HL-60 (cell line): ENCODE measurements at regions not wholly inside any gene's neighbourhood (a gene's known extent, or its start where the extent isn't known, plus 50 kb on each side); places are given as distances from the start of the nearest gene placed in this dataset.

Experiments
- GABPA ChIP-seq: IDR thresholded peaks from 2 replicates; pipeline ENCODE4 v1.6.1; 2012; ENCODE audit warnings: low read depth
- POLR2AphosphoS5 ChIP-seq: IDR thresholded peaks from 2 replicates; pipeline ENCODE4 v1.6.1; 2012; ENCODE audit warnings: low read depth
- TF ChIP-seq, protein P1 (sequence below): IDR thresholded peaks from 2 replicates; pipeline ENCODE4 v1.6.1; 2012; ENCODE audit warnings: low read depth; ENCODE audit not compliant: insufficient replicate concordance
- TF ChIP-seq, protein P2 (sequence below): IDR thresholded peaks from one replicate; pipeline ENCODE4 v1.5.1; 2011; ENCODE audit warnings: low read length, control low read depth, inconsistent platforms; ENCODE audit not compliant: insufficient read depth

DNA sequence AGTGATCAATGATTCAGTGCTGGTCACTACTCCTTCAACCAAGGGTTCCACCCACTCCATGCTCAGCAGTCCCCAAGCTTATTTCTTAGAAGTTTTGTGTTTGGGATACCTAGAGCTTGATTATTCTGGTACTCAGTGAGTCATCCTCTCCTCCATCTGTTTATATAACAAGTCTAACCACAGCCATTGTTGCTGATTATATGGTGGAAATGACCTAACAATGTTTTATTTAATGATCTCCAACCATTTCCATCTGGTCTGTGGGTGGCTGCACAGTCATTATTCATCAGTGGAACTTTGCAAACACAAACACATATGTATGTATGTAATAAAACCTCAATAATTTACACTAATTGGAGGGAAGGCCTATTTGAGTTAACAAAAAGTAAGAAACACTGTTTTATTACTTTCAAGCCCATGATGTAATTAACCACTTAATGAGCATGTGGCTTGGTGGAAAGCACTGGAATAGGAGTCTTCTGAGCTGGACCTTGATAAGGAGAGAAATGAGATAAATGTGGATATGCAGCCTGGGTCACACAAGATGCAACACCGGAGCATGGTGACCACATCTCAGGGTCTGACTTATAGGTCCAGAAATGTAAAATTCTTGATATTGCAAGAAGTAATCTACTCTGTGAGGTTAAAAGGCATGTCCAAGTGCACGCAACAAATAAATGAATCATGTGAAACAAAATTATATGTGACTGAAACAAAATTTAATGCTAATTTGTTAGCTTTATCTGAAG, 99.0 kb upstream of the WLS start:
- TF ChIP-seq, protein P1, sequence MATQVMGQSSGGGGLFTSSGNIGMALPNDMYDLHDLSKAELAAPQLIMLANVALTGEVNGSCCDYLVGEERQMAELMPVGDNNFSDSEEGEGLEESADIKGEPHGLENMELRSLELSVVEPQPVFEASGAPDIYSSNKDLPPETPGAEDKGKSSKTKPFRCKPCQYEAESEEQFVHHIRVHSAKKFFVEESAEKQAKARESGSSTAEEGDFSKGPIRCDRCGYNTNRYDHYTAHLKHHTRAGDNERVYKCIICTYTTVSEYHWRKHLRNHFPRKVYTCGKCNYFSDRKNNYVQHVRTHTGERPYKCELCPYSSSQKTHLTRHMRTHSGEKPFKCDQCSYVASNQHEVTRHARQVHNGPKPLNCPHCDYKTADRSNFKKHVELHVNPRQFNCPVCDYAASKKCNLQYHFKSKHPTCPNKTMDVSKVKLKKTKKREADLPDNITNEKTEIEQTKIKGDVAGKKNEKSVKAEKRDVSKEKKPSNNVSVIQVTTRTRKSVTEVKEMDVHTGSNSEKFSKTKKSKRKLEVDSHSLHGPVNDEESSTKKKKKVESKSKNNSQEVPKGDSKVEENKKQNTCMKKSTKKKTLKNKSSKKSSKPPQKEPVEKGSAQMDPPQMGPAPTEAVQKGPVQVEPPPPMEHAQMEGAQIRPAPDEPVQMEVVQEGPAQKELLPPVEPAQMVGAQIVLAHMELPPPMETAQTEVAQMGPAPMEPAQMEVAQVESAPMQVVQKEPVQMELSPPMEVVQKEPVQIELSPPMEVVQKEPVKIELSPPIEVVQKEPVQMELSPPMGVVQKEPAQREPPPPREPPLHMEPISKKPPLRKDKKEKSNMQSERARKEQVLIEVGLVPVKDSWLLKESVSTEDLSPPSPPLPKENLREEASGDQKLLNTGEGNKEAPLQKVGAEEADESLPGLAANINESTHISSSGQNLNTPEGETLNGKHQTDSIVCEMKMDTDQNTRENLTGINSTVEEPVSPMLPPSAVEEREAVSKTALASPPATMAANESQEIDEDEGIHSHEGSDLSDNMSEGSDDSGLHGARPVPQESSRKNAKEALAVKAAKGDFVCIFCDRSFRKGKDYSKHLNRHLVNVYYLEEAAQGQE: no peak
- TF ChIP-seq, protein P2, sequence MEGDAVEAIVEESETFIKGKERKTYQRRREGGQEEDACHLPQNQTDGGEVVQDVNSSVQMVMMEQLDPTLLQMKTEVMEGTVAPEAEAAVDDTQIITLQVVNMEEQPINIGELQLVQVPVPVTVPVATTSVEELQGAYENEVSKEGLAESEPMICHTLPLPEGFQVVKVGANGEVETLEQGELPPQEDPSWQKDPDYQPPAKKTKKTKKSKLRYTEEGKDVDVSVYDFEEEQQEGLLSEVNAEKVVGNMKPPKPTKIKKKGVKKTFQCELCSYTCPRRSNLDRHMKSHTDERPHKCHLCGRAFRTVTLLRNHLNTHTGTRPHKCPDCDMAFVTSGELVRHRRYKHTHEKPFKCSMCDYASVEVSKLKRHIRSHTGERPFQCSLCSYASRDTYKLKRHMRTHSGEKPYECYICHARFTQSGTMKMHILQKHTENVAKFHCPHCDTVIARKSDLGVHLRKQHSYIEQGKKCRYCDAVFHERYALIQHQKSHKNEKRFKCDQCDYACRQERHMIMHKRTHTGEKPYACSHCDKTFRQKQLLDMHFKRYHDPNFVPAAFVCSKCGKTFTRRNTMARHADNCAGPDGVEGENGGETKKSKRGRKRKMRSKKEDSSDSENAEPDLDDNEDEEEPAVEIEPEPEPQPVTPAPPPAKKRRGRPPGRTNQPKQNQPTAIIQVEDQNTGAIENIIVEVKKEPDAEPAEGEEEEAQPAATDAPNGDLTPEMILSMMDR: no peak
- TF ChIP-seq POLR2AphosphoS5: no peak
- TF ChIP-seq GABPA: no peak
